DMS114 treated with DMSO at 0.1 percent for 48 hours (cell line): ENCODE measurements at regions not wholly inside any gene's neighbourhood (a gene's known extent, or its start where the extent isn't known, plus 50 kb on each side); places are given as distances from the start of the nearest gene placed in this dataset.
"Not testable (repeated sequence)": the region's sequence is repeated elsewhere in the genome, so short reads cannot be mapped to it uniquely, and the experiment has no call there.

Experiments
- DNase-seq: peaks from one replicate; lab custom pipeline; 2025; ENCODE audit not compliant: unreplicated experiment; lab: John Stamatoyannopoulos, UW

- DNase-seq = no peak
Observed at GRCh38 chr20:22944062-22944461, 91.0 kb upstream of the SSTR4 start.

- no peak for DNase-seq
Observed at GRCh38 chr20:22944936-22945335, 90.2 kb upstream of the SSTR4 start.

GRCh38 chr20:22946596-22946995 lies 88.5 kb upstream of the SSTR4 start:
- DNase-seq = no peak

DNA sequence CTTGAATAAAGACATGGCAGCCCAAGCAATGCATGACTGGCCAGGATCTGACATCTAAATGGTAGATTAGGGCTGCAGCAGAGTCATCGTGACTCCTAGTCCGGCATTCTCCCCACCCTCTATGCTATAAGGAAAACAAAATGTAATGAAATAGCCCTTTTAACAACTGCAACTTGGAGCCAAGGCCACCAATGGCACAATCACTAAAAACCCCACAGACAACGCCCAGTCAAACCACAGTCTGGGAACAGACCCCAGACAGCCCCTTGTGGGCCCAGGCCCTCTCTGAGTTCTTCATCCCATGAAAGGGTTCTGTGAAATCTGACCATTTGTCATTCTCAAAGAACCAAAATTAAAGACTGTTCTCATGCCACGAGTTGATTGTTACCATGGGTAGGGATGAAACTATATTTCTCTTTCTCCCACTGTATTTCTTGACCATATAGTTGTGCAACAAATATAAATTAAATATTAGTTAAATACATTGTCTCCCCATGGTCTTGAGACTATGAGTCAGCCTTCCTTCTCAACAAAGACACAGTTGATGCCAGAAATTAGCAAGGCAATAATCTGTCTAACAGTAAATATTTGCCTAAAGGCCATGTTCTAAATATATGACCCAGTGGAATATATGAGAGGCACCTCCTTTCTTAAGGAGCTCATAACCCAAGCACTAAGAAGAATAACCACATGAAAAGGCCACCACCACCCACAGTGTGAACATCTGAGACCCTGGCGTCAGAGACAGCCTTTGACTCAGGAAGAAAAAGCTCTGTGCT lies 85.6 kb upstream of the SSTR4 start:
- no peak for DNase-seq

DNA sequence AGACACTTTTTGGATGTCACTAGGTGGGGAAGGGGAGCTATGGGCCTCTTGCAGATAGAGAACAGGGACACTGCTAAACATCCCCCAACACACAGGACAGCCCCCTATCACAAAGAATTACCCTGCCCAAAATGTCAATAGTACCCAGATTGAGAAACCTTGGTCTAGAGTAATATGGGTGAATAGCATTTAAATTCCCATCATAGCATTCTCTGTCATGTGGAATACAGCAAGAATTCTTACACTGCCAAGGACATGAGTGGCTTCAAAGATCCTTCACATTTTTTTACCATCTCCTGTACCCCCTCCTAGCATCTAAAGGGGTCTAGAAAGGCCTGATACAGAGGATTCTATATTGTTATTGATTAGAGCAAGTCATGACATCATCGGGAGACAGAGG lies 83.1 kb upstream of the SSTR4 start:
- no peak for DNase-seq

DNA sequence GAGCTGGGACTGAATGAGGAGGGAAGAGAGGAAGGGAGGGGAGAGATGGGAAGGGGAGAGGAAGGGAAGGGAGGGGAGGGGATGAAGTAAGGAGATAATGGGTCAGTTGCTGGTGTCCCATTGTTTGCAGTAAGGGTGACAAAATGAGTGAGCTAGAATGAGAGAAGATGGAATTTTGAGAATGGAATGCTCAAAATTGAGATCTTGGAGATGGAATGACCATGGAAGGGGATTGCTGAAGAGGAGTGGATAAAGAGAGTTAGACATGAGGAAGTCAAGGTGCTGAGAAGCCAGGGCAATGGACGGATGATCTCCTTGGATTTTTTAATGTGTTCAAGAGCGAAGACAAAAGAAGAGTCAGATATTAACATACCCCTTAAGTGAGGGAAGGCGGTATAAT lies 80.5 kb upstream of the SSTR4 start:
- DNase-seq = no peak

DNA sequence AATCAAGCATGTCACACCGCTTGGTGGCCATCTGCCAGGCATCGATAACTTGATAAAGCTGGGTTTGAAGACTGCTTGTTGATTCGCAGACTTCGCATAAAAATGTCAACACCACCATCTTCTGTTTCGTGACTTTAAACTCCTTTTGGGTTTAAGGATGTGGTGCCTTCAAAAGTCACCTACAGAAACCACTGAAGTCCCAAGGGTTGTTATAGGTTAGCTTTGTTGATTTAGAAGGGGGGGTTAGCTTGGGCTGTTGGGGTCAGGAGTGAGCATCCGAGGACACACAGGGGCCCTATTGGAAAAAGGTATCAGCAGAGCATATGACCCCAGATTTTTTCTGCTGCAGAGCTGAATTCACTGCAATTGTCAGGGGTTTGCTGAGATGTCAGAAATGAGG lies 76.7 kb upstream of the SSTR4 start:
- no peak for DNase-seq

DNA sequence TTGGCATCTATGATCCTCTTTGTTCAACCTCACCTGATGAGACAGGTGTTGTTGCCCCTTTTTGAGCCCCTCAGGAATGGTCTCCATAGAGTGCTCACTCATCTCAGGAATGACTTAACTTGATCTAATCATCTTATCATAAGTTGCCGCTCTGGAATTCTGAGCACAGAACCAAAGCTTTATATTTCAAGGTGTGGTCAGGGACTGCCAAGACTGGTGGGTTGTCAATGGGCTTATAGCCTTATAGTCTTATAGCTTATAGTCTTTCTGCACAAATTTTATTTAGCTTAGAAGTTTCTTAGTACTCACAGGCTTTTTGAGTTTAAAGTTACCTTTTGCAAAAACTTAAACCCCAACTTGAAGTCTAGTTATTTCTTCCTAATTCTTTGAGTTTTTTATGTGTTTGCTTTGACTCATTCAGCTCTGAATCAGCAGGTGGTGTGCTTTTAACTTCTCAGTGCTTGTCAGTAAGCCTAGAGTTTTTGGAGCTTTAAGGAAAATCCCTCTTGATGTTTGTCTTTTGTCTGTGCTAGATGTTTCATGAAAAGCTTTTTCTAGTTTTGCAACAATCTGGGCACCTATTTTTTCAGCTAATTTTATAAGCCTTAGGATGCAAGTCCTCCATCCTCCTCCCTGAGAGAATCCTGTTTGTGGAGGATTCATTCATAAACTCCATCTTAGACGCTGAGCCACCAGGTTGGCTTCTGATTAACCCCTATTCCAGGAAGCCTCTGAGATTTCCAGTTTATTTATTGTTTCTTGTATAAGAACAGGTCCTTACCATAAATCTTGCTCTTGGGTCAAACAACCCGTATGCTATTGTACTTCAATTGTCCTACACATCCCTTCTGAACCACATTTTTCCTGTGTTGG lies 72.3 kb upstream of the SSTR4 start:
- no peak for DNase-seq

GRCh38 chr20:22963581-22963980 lies 71.5 kb upstream of the SSTR4 start:
- no peak for DNase-seq

DNA sequence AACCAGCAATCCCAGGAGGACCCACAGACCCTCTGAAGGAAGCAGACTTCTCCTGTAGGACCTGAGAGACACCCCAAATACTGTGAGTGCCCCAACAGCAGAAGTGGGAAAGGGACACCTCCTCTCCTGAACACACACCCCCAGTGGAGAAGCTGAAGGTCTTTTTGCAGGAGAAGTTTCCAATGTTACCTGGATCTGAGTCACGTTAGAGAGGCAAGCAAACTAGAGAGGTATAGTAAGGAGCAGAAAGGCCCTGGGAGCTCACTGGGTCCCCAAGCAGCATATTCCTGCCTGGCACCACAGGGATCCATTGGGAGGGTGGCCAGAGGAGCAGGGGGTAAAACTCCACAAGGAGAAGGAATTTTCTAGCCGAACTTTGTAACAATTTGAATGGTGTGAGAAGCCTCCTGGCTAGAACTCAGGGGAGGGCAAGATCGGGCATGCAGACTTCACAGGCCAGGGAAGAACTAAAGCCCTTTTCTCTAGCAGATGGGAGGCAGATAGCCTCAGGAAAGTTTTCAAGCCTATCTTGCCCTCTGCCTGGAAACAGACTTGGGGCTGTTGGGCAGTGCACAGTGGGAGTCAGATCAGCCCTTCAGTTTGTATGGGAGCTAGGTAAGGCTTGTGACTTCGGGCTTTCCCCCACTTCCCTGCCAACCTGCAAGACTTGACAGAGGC lies 68.2 kb upstream of the SSTR4 start:
- DNase-seq = no peak

DNA sequence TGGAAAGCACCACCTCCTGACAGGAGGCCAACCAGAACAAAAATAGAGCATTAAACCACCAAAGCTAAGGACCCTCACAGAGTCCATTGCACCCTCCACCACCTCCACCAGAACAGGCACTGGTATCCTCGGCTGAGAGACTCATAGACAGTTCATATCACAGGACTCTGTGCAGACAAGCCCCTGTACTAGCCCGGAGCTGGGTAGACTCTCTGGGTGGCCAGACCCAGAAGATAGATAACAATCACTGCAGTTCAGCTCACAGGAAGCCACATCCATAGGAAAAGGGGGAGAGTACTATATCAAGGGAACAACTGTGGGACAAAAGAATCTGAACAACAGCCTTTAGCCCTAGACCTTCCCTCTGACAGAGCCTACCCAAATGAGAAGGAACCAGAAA lies 67.4 kb upstream of the SSTR4 start:
- not testable (repeated sequence) for DNase-seq

- DNase-seq = not testable (repeated sequence)
Observed at GRCh38 chr20:22969031-22969430, 66.1 kb upstream of the SSTR4 start.

DNA sequence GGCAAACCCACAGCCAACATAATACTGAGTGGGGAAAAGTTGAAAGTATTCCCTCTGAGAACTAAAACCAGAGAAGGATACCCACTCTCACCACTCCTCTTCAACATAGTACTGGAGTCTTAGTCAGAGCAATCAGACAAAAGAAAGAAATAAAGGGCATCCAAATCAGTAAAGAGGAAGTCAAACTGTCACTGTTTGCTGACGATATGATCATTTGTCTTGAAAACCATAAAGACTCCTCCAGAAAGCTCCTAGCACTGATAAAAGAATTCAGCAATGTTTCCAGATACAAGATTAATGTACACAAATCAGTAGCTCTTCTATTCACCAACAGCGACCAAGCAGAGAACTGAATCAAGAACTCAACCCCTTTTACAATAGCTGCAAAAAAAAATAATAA lies 64.0 kb upstream of the SSTR4 start:
- DNase-seq = not testable (repeated sequence)

GRCh38 chr20:22974354-22974753 lies 60.8 kb upstream of the SSTR4 start:
- no peak for DNase-seq

GRCh38 chr20:22977047-22977785 lies 57.9 kb upstream of the SSTR4 start:
- DNase-seq = no peak

- no peak for DNase-seq
Observed at GRCh38 chr20:22984008-22984407, 51.1 kb upstream of the SSTR4 start.

GRCh38 chr20:22984606-22985005 lies 50.5 kb upstream of the SSTR4 start:
- no peak for DNase-seq

DNA sequence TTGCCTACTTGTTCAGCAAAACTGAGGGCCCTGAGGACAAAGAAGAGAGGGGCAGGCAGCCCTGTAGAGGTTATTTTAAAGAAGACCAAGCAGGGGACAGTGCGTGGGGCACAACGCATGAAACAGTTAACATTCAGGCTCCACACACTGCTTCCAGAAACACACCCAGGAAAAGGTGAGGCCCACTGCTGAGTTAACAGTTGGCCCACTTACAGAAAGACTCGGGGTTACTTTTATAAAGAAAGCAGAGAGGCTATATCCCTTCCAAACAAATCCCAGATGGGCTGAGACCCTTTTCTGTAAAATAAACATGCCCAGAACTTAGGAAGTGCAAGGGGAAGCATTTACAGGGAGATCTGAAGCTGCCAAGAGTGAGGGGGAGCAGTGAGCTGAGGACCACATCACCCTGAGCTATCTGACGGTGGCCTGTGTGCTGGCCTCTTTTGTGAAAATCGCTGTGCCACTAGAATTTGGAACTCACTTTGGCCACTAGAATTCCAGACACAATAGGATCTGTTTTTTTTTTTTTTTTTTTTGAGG lies 49.8 kb upstream of the SSTR4 start:
- no peak for DNase-seq
